ENCODE measurements at regions not wholly inside any gene's neighbourhood (a gene's known extent, or its start where the extent isn't known, plus 50 kb on each side); places are given as distances from the start of the nearest gene placed in this dataset.

DNA sequence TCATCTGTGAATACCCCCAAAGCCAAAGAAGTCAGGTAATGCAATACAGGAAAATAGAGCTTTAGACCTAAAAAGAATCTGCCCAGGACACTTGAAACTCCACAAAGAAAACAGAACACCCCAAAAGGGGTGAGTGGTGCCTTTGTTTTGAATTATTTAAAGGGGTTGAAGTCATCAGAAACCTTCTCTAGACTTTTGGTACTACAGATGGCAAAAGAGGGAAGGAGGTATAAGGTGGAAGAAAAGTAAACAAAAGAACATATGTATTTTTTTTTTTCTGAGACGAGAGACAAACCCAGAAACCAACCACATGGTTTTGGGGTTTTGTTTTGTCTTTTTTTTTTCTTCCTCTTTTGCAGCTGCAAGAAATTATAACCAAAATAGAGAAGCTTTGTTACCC, 1477.8 kb downstream of the C4orf33 start:
- Histone ChIP-seq H3K27me3 (ENCODE audit: control insufficient read depth in 2 of 2, insufficient read depth in 2 of 2, low read length in 2 of 2) (no peaks in the 10 kb centered on the region), H3K4me3 (no peak overlapping the region), H3K9ac (ENCODE audit: insufficient read depth in 1 of 2, low read depth in 2 of 2, low read length in 2 of 2) (no peak overlapping the region), H3K27ac (ENCODE audit: extremely low read depth, low read depth, low read length) (no peak overlapping the region), H3K9me1 (ENCODE audit: control insufficient read depth, insufficient read depth, low read length) (no peaks in the 10 kb centered on the region), H3K79me2 (ENCODE audit: control insufficient read depth, insufficient read depth, low read length) (no peaks in the 10 kb centered on the region), H3K4me1 (replicated peaks in 1 of 2; ENCODE audit: control insufficient read depth in 2 of 2, insufficient read depth in 2 of 2, low read length in 2 of 2) (no peaks in the 10 kb centered on the region), H2AFZ (ENCODE audit: low read depth, low read length) (no peak overlapping the region), H3K36me3 (ENCODE audit: control insufficient read depth, insufficient read depth, low read length) (no peaks in the 10 kb centered on the region), H3K9me3 (replicated peaks; ENCODE audit: control insufficient read depth, insufficient read depth, low read depth, low read length) (no peaks in the 10 kb centered on the region), H4K20me1 (replicated peaks; ENCODE audit: control insufficient read depth, insufficient read depth, low read length) (no peaks in the 10 kb centered on the region), H3K4me2 (ENCODE audit: insufficient read depth, low read length) (no peak overlapping the region)
- FAIRE-seq (no peak), DNase-seq (ENCODE audit: extremely low read depth in 1 of 4, low spot score in 3 of 4) (no peak), ATAC-seq (no peak)
- BruUV-seq (replicated peaks), result no TSS peak
- intact Hi-C loops (cut with micrococcal nuclease) (no loop called here), in situ Hi-C loops (cut with MboI) (no loop called here)
- ChIA-PET CTCF (ENCODE audit: low intra/inter-chr PET ratio) (no interaction called here), POLR2A (no interaction called here)
- 0% methylated on average over 1 of the region's 1 CpG for WGBS (ENCODE audit: insufficient coverage, low coverage, missing lambda C conversion rate)
- TF ChIP-seq ILK (tag; IDR thresholded peaks at IDR 0.05; ENCODE audit: borderline replicate concordance, low read depth), result no peak
- TF ChIP-seq HDAC8 (tag; IDR thresholded peaks at IDR 0.05), result no peak
- TF ChIP-seq, protein P1, sequence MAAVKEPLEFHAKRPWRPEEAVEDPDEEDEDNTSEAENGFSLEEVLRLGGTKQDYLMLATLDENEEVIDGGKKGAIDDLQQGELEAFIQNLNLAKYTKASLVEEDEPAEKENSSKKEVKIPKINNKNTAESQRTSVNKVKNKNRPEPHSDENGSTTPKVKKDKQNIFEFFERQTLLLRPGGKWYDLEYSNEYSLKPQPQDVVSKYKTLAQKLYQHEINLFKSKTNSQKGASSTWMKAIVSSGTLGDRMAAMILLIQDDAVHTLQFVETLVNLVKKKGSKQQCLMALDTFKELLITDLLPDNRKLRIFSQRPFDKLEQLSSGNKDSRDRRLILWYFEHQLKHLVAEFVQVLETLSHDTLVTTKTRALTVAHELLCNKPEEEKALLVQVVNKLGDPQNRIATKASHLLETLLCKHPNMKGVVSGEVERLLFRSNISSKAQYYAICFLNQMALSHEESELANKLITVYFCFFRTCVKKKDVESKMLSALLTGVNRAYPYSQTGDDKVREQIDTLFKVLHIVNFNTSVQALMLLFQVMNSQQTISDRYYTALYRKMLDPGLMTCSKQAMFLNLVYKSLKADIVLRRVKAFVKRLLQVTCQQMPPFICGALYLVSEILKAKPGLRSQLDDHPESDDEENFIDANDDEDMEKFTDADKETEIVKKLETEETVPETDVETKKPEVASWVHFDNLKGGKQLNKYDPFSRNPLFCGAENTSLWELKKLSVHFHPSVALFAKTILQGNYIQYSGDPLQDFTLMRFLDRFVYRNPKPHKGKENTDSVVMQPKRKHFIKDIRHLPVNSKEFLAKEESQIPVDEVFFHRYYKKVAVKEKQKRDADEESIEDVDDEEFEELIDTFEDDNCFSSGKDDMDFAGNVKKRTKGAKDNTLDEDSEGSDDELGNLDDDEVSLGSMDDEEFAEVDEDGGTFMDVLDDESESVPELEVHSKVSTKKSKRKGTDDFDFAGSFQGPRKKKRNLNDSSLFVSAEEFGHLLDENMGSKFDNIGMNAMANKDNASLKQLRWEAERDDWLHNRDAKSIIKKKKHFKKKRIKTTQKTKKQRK (IDR thresholded peaks at IDR 0.05; ENCODE audit: borderline replicate concordance, low read depth, low read length), result no peak
- TF ChIP-seq GTF2E2 (tag; IDR thresholded peaks at IDR 0.05), result no peak
- TF ChIP-seq ZC3H8 (IDR thresholded peaks at IDR 0.05), result no peak
- TF ChIP-seq GABPB1 (CRISPR knock-in tag; IDR thresholded peaks at IDR 0.05), result no peak
- no peak for TF ChIP-seq FOXP1 (CRISPR knock-in tag; IDR thresholded peaks at IDR 0.05)
- TF ChIP-seq TFAM (CRISPR knock-in tag; conservative IDR thresholded peaks at IDR 0.05), result no peak
- TF ChIP-seq, protein P2, sequence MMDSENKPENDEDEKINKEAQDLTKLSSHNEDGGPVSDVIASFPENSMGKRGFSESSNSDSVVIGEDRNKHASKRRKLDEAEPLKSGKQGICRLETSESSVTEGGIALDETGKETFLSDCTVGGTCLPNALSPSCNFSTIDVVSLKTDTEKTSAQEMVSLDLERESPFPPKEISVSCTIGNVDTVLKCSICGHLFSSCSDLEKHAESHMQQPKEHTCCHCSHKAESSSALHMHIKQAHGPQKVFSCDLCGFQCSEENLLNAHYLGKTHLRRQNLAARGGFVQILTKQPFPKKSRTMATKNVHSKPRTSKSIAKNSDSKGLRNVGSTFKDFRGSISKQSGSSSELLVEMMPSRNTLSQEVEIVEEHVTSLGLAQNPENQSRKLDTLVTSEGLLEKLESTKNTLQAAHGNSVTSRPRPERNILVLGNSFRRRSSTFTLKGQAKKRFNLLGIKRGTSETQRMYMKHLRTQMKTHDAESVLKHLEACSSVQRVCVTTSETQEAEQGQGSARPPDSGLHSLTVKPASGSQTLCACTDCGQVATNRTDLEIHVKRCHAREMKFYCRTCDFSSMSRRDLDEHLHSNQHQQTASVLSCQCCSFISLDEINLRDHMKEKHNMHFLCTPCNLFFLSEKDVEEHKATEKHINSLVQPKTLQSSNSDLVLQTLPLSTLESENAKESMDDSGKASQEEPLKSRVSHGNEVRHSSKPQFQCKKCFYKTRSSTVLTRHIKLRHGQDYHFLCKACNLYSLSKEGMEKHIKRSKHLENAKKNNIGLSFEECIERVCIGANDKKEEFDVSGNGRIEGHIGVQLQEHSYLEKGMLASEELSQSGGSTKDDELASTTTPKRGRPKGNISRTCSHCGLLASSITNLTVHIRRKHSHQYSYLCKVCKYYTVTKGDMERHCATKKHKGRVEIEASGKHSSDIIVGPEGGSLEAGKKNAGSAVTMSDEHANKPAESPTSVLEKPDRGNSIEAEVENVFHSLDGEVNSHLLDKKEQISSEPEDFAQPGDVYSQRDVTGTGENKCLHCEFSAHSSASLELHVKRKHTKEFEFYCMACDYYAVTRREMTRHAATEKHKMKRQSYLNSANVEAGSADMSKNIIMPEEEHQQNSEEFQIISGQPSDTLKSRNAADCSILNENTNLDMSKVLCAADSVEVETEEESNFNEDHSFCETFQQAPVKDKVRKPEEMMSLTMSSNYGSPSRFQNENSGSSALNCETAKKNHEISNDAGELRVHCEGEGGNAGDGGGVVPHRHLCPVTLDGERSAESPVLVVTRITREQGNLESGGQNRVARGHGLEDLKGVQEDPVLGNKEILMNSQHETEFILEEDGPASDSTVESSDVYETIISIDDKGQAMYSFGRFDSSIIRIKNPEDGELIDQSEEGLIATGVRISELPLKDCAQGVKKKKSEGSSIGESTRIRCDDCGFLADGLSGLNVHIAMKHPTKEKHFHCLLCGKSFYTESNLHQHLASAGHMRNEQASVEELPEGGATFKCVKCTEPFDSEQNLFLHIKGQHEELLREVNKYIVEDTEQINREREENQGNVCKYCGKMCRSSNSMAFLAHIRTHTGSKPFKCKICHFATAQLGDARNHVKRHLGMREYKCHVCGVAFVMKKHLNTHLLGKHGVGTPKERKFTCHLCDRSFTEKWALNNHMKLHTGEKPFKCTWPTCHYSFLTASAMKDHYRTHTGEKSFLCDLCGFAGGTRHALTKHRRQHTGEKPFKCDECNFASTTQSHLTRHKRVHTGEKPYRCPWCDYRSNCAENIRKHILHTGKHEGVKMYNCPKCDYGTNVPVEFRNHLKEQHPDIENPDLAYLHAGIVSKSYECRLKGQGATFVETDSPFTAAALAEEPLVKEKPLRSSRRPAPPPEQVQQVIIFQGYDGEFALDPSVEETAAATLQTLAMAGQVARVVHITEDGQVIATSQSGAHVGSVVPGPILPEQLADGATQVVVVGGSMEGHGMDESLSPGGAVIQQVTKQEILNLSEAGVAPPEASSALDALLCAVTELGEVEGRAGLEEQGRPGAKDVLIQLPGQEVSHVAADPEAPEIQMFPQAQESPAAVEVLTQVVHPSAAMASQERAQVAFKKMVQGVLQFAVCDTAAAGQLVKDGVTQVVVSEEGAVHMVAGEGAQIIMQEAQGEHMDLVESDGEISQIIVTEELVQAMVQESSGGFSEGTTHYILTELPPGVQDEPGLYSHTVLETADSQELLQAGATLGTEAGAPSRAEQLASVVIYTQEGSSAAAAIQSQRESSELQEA (IDR thresholded peaks at IDR 0.05; ENCODE audit: low read depth), result no peak
- no peak for TF ChIP-seq MAZ (CRISPR knock-in tag; conservative IDR thresholded peaks at IDR 0.05 in 1 of 2, IDR thresholded peaks at IDR 0.05 in 1 of 2)
- TF ChIP-seq SMARCB1 (IDR thresholded peaks at IDR 0.05; ENCODE audit: insufficient read length, low read depth), result no peak
- TF ChIP-seq ATF7 (IDR thresholded peaks at IDR 0.05), result no peak
- no peak for TF ChIP-seq SIRT6 (IDR thresholded peaks at IDR 0.05; ENCODE audit: low read depth, low read length)
